Fibroblast of skin of right quadriceps (primary cell): ENCODE measurements at regions not wholly inside any gene's neighbourhood (a gene's known extent, or its start where the extent isn't known, plus 50 kb on each side); places are given as distances from the start of the nearest gene placed in this dataset.
"Not testable (repeated sequence)": the region's sequence is repeated elsewhere in the genome, so short reads cannot be mapped to it uniquely, and the experiment has no call there.

Source experiments
- DNase-seq: peaks from one replicate; pipeline ENCODE4 v3.0.0-alpha.2; 2013

DNA sequence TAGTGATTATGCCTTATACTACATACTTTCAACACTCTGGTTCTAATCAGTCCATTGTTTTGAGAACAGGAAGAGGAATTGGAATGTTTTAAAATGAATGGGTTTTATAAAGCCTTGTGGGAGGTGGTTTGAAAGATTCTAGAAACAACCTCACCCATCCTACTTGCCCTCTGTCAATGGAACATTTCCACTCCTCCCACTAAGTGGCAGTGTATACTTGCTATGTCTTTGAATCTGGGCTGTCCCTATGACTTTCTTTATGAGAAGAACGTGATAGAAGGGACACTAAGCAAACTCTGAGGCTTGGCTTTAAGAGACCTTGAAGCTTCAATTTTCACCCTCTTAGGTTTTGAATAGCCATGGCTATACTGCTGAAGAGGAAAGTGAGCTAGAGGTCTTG, 611.2 kb downstream of the PPP4R3C start:
- peak; percentile 1 for DNase-seq

DNA sequence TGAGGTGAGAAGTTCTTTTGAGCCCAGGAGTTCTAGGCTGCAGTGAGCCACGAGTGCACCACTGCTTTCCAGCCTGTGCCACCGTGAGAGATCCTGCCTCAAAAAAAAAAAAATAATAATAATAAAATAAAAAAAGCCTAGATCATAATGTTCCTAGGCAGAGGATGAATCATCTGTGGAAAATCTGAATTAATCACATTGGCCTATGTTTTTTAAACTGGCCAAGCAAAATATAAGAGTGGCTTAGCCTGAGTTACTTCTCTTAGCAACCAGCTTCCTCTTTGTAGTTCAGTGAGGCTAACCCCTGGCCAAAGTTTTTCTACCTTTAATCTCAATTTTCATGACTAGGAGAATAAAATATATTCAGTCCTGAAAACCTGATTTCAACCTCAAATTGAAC, 614.6 kb downstream of the PPP4R3C start:
- peak; percentile 0 for DNase-seq

DNA sequence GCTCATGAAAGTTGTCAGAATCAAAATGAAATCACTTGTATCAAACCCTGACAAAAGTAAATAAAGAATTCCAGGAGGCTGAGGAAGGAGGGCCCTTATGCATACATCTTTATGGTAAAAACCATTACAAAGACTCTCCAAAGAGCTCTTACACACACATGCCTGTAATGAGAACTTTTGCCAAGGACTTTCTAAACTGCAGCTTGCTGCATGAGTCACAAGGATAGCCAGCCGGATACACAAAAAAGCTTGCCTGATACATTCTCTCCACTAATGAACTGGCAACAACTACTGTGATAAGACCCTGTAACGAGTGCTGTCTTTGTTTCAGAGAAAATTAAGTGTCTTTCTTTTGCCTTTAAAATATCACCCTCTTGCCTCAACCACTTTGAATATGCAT, 618.1 kb downstream of the PPP4R3C start:
- peak; percentile 8 for DNase-seq

DNA sequence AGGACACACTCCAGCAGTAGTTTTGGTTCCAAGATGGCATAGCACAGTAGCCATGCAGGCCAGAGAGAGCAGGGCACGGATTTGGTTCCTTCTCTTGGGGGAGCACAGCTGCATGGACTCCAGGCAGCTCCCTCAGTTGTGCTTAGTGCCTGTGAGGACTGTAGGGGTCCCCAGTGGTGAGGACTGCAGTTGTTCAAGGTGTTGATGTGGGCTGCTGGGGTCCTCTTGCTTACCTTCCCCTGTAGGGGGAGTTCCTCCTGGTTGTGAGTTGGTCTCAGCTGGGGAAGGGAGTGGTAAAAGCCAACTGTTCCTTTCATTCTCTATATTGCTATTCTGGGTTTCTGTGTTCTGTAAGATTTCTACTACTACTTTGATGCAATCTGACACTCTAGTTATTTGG, 606.5 kb downstream of the MAGEB5 start:
- DNase-seq, result no peak

DNA sequence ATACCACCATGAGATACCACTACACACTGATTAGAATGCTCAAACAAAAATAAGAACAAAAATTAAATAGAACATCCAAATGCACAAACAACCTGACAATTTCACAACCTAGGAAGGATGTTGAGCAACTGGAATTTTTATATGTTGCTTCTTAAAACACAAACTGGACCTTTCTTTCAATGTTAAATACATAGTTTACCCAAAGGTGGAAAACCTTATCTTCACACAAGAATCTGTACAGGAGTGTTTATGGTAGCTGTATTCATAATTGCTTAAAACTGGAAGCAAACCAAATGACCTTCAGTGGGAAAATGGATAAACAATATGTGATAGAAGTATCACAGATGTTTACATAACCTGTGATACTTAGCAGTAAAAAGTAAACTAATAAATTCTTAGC, 573.8 kb downstream of the MAGEB5 start:
- DNase-seq, result no peak

DNA sequence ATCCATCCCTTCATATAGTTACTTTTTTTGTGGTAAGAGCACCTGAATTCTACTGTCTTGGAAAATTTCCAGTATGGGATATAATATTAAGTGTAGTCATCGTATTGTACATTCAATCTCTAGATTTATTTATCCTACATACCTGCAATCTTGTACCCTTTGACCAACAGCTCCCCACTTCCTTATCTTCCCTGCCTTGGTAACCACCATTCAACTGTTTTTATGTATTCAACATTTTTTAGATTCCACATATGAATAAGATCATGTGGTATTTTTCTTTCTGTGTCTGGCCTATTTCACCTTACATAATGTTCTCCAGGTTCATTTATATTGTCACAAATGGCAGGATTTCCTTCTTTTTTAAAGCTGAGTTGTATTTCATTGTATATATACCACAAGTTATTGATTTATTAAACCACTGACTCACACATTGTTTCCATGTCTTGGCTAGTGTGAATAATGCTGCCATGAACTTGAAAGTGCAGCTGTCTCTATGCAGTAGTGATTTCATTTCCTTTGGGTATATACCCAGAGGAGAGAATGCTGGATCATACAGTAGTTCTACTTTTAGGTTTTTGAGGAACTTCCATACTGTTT, 572.5 kb downstream of the MAGEB5 start:
- DNase-seq, result peak; percentile 4

DNA sequence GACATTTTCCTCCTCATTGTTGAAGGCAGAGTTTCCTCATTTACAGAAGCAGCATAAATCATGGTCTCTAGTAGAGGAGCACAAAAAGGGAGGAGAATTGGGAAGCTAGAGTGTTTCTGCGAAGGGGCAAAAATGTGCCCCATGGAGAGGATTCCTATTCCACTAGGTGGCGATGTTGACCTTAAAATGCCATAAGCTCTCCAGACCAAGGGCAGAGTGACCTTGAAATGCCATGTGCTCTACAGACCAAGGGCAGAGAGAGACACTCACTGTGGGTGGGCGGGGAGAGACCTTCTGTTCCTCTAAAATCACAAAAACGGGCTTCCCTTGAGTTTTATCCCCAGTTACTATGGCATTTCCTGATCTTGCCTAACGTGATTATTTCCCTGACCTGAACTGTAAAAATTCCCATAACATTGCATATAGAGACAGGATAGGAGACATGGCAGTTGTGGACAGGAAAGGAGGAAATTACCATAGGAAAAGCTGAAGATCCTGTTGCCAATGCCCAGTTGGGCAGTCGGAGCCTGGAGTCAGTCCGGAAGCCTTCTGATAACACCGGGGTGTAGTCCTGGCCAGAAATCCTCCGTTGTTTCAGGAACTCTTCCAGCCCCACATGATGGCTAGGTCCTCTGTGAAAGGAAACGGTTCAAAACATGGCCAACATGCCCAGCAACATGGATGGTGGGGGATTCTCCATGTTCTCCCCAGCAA, 567.7 kb downstream of the MAGEB5 start:
- DNase-seq, result peak; percentile 13

DNA sequence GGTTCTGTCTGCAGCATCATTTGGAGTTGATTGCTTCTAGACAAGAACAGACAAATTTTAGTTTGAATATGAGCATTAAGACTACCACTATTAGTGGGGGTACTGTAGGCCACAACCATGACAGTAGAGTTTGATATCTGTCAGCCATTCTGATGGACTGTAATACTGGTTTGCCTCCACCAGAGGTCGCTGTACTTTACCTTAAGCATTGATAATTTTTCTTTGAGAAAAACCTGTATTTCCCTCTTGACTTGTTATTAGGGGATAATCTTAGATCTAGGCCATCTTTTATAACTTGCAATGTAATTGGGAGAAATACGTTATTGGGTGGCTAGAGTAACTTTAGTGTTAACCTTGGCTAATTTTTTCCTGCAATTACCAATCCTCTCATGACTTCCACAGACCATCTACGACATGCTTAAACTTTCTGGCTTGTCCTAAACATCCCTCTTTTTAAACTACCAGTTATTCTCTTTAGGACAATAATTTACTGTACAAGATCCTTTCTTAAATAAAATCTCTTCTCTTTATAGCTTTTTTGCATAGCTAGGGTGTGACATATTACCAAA, 562.4 kb downstream of the MAGEB5 start:
- no peak for DNase-seq

DNA sequence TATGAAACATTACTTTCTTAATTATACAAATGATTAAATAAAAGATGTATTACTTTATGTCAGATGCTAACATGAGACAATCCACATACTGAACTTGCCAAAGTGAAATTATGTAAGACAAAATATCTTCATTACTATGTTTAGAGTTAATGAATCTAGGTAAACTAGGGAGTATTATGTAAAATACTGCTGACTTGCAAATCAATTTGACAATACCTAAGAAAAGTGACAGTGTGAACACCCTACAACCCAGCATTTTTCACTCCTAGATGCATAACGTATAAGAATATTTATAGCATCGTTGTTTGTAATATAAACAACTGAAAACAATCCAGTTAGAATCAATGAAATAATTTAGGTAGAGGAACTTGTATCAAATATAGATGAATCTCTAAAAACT, 546.3 kb downstream of the MAGEB5 start:
- no peak for DNase-seq

DNA sequence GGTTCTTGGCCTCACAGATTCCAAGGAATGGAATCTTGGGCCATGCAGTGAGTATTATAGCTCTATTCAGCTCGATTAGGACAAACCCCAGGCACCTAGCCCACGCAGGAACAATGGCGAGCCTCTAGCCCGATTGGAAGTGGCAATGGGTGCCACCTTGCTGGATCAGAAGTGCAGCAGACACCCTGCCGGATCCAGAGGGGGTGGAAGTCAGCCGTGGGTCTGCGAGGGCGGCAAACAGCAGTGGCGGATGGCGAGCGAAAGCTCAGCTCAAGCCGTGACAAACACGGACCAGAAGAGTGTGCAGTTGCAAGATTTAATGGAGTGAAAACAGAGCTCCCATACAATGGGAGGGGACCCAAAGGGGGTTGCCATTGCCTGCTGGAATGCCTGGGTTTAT, 539.8 kb downstream of the MAGEB5 start:
- DNase-seq, result not testable (repeated sequence)

DNA sequence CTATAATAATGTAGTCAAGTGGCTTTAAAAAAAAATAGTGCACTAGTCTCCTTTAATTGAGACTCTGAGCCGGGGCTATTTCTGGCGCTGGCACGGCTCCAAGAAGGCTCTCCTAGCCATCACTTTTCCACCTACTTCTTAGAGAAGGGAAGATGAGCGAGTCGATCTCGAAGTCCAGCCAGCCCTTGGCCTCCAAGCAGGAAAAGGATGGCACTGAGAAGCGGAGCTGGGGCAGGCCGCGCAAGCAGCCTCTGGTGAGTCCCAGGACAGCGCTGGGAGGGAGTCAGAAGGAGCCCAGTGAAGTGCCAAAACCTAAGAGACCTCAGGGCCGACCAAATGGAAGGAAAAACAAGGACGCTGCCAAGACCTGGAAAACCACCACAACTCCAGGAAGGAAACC, 531.9 kb downstream of the MAGEB5 start:
- no peak for DNase-seq

DNA sequence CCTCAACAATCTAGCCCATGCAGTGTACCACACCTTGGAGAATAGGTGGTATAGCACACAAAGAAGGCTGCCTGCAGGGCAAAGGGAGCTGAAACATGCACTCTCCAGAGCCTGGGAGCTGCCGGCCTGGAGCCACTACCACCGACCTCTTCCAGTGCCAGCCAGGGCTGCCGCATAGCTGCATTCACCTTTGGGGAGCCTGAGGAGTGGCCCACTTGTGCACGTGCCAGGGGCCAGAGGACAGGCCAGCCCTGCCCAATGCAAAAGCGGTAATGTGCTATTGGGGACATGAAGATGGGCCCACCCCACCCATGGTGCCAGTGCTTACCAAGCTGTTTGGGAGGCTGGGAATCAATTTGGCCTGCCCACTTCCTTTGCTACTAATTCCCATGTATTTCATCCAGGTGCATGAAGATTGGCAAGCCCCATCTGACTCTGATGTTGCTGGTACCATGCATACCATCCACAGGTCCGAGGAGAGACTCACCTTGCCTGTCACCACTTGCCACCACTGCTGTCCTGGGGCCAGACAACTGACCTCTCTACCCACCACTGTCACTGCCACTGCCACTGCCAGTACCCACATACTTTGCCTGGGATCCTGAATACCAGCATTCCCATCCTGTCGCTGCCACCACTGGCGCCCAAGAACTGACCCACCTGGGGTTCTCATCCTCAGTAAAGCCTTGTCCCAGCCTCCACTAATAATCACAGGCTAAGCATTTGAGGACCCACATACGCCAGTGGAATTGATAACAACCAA, 506.9 kb downstream of the MAGEB5 start:
- DNase-seq, result no peak

DNA sequence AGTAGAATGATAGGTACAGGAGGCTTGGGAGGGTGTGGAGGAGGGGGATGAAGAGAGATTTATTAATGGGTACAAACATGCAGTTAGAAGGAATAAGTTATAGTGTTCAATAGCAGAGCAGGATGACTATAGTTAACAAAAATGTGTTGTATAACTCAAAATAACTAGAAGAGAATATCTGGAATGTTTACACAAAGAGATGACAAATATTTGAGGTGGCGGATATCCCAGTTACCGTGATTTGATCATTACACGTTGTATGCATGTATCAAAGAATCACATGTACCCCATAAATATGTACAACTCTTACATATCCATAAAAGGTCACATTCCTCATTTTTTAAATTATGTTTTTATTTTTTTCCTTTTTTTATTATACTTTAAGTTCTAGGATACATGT, 456.6 kb downstream of the MAGEB5 start:
- peak; percentile 14 for DNase-seq

DNA sequence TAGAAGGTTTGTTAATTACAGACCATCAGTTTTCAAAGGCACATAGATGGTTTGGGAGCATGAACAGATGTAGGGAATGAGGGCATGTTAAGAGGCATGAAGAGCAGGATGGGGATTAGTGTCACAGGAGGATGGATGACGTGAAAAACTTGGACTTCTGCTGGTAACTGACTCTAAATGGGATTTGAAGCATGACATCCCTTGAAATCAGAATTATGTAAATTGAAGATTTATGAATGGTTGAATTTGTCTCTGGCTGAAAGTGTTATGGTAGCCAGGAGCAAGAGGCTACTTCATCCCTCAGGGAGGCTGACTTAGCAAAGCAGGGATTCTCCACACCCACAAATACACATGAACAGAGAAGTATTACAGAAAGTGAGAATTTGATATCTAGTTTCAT, 454.6 kb downstream of the MAGEB5 start:
- no peak for DNase-seq

DNA sequence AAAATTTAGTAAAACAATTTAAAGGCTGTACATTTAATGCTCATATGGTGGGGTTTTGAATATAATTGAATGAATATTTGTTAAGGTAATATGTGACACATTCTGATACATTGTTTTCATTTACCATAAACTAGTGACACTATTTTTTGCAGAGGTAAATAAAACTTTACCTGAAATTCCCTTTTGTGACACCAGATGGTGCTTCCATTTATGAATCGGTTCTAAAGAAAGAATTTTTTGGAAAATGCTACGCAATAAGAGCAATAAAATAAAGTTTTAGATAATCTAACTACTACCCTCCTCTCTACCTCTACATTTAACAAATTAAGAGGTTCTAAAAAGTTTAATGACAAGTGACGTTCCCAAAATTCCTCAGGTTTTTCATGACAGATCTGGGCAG, 448.9 kb downstream of the MAGEB5 start:
- no peak for DNase-seq

DNA sequence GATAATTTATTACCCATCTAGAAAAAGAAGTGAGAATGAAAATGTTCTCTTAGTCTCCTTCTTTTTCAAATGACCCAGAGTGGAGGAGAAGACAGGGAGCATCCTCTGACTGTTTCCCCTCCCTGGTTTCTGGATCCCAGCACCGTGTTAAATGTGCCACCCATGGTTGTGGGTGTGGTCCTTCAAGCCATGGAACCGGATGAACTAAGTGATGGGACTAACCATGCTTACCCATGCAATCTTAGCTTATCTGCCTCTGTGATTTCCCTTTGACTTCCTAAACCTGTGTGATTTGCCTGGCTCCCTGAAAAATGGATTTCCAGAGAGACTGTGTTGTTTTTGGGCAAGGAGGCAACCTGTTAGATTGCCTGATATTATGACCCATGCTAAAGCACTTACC, 437.1 kb downstream of the MAGEB5 start:
- no peak for DNase-seq

DNA sequence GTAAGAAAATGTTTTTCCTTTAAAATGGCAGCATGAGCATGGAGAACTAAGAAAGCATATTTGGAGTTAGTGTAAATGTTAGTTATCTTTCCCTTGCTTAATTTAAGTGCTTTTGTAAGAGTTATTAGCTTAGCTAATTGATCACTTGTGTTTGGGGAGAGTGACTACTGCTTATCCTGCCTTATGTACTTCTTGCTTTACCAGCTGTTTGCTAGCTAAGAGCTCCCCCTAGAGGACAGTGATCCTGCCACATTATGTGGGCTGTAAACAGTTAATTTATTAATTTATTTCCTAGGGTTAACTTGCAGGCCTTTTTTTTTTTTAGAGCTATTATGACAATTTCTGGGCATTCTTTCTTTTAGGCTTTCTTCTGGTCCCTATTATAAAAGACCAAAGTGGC, 435.8 kb downstream of the MAGEB5 start:
- DNase-seq, result no peak

DNA sequence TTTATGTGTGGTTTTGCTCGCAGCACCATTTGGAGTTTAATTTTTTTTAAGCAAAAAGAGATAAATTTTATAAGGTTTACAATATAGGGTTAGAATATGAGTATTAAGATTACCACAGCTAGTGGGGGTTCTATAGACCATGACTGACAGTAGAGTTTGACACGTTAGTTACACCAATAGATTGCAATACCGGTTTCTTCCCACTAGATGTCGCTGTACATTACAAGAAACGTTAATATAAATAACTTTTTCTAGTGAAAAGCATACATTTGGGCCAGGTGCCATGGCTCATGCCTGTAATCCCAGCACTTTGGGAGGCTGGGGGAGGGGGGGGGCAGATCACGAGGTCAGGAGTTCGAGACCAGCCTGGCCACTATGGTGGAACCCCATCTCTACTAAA, 433.6 kb downstream of the MAGEB5 start:
- DNase-seq, result peak; percentile 0

DNA sequence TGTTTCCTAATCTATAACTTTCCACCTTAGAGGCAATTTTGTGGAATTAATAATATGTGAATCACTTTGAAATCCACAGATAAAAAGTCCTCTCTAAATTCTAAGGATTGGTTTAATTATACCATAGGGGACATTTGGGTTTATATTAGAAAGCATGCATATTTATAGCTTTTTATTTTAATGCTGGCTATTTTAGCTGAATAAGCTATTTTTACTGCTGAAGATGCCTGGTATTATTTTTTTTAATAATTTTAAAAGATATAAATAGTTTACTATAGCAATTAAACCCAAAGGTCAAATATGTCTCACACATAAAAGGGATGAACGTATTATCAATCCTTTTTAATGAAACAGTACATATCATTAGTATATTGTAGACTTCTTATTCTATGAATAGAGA, 415.4 kb downstream of the MAGEB5 start:
- no peak for DNase-seq

DNA sequence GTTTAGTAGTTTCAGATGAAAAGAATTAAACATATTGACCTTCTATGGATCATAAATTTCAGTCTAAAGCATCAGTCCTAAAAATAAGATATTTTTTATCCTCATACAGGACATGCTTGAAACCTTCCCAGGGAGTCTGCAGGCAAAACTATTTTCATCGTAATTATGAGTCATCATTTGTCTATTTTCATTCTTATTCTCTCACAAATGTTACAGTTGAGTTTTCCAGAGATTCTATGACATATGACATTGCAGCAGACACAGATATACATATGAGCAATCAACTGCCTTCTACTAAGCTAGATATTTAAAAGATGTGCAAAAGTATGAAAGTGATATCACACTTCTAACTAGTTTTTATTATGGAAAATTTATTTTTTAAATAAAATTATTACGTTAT, 398.0 kb downstream of the MAGEB5 start:
- peak; percentile 15 for DNase-seq

DNA sequence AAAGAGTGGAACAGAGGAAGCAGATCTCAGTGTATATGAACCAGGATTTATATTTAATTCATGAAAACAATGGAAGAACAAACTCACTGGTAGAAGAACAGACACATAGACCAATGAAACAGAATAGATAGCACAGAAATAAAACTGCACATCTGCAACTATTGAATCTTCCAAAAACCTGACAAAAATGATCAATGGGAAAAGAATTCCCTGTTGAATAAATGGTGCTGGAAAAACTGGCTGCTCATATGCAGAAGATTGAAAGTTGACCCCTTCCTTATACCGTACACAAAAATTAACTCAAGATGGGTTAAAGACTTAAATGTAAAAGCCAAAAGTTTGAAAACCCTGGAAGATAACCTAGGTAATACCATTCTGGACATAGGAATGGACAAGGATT, 391.0 kb downstream of the MAGEB5 start:
- DNase-seq, result no peak

DNA sequence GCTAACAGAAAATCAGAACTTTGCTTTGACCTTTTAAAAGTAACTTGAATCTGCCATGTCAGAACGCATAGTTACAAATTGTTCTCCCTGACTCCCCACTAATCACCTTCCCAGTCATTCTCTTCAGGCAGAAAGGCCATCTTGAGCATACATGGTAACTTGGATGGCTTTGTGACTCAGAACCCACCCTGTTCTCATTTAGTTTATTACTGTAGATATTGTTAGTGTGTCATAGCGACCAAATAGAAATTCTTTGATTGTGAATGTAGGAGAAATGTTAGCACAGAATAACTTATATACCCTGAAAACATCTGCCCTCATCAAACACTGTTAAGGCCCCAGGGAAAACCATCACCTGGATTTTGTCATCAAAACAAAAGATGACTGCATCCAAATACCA, 382.0 kb downstream of the MAGEB5 start:
- peak; percentile 11 for DNase-seq

DNA sequence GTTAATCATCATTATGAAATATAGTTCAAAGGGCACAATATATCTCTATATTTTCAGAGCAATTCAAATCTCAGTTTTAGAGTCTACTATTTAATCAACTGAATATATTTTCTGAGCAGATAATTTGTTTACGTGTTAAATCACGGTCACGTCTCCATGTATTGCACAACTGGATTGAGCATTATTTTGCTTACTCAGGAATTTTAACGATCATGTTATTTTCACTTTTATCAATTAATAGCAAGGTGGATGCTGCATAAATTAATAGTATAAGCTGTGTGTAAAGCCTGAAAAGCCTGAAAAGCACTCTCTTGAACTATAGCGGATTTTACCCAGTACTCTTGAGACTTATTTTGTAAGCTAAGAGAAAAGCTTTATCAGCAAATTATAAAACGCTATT, 374.9 kb downstream of the MAGEB5 start:
- no peak for DNase-seq

DNA sequence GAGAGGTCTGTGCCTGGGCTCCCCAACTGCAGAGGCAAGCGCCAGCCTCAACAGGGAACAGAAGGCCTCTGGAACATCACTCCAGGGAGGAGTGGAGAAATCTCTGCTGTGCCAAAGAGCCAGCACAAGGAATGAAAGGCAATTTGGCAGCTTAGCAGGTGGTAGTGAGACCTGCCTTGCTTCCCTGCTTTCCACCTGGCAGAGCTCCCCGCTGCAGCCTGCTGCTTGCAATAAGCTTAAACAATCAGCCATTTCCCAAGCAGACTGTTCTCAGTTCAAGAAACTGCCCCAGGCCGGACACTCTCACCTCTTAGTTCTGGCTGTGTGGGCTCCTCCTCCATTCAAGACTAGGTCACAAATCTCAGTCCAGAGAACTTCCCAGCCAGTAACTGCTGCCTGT, 370.6 kb downstream of the MAGEB5 start:
- no peak for DNase-seq
